Prostate gland (tissue), 2 donors: ENCODE measurements at regions not wholly inside any gene's neighbourhood (a gene's known extent, or its start where the extent isn't known, plus 50 kb on each side); places are given as distances from the start of the nearest gene placed in this dataset.

Experiments
- CTCF ChIP-seq, 4 experiments: fragments of 200-600 bp in 2 of 4; fragments of 450-650 bp in 2 of 4; sonication (generic) in 2 of 4; IDR thresholded peaks; 1 replicate in 3 of 4; 2 replicates in 1 of 4; pipeline ENCODE4 v1.5.1; 2016 to 2019; ENCODE audit warnings: antibody characterized with exemption in 4 of 4, mild to moderate bottlenecking in 2 of 4, moderate library complexity in 2 of 4
- POLR2A ChIP-seq: fragments of 450-650 bp; IDR thresholded peaks from one replicate; pipeline ENCODE4 v1.6.1; 2016; ENCODE audit warnings: antibody characterized with exemption, mild to moderate bottlenecking
- POLR2AphosphoS5 ChIP-seq: sonication (generic); formaldehyde crosslinking; IDR thresholded peaks from one replicate; pipeline ENCODE4 v1.6.1; 2017; ENCODE audit warnings: antibody characterized with exemption

- TF ChIP-seq CTCF (IDR thresholded peaks at IDR 0.05), result no peak
- no peak for TF ChIP-seq POLR2AphosphoS5
- TF ChIP-seq POLR2A, result no peak
These were observed 158.1 kb downstream of the ARRDC3 start for GRCh38 chr5:91224969-91225368.
